ENCODE measurements at regions not wholly inside any gene's neighbourhood (a gene's known extent, or its start where the extent isn't known, plus 50 kb on each side); places are given as distances from the start of the nearest gene placed in this dataset.

- H3K4me3 ChIP-seq (ENCODE audit: insufficient read depth, low read depth, low read length), result no peak overlapping the region
- H3K36me3 ChIP-seq (replicated peaks; ENCODE audit: control insufficient read depth, insufficient read depth, low read length), result no peaks in the 10 kb centered on the region
- peak; percentile 82 for DNase-seq
- no peaks in the 10 kb centered on the region for H3K27me3 ChIP-seq (ENCODE audit: control insufficient read depth, insufficient read depth, low read length)
Observed at GRCh38 chr2:8628179-8628865, 53.5 kb upstream of the ID2 start.

GRCh38 chr2:8628866-8629209 is 53.0 kb upstream of the ID2 start:
- Histone ChIP-seq H3K36me3 (replicated peaks; ENCODE audit: control insufficient read depth, insufficient read depth, low read length) (no peaks in the 10 kb centered on the region), H3K27me3 (ENCODE audit: control insufficient read depth, insufficient read depth, low read length) (no peaks in the 10 kb centered on the region), H3K4me3 (ENCODE audit: insufficient read depth, low read depth, low read length) (no peak overlapping the region)
- DNase-seq, result no peak

GRCh38 chr2:8629402-8629801 is 52.5 kb upstream of the ID2 start:
- no peak for DNase-seq
- Histone ChIP-seq H3K4me3 (ENCODE audit: insufficient read depth, low read depth, low read length) (no peak overlapping the region), H3K36me3 (replicated peaks; ENCODE audit: control insufficient read depth, insufficient read depth, low read length) (no peaks in the 10 kb centered on the region), H3K27me3 (ENCODE audit: control insufficient read depth, insufficient read depth, low read length) (no peaks in the 10 kb centered on the region)

- Histone ChIP-seq H3K27me3 (ENCODE audit: control insufficient read depth, insufficient read depth, low read length) (no peaks in the 10 kb centered on the region), H3K36me3 (replicated peaks; ENCODE audit: control insufficient read depth, insufficient read depth, low read length) (no peaks in the 10 kb centered on the region), H3K4me3 (ENCODE audit: insufficient read depth, low read depth, low read length) (no peak overlapping the region)
- DNase-seq, result no peak
Observed at GRCh38 chr2:8630676-8631464, 51.0 kb upstream of the ID2 start.

GRCh38 chr2:8631465-8632005 is 50.3 kb upstream of the ID2 start:
- Histone ChIP-seq H3K4me3 (ENCODE audit: insufficient read depth, low read depth, low read length) (no peak overlapping the region), H3K27me3 (ENCODE audit: control insufficient read depth, insufficient read depth, low read length) (peaks cover 2% of the 10 kb centered on the region; the same call in 1 of the 2 replicates), H3K36me3 (replicated peaks; ENCODE audit: control insufficient read depth, insufficient read depth, low read length) (no peaks in the 10 kb centered on the region)
- DNase-seq, result no peak
